Ishikawa (cell line): ENCODE measurements at regions not wholly inside any gene's neighbourhood (a gene's known extent, or its start where the extent isn't known, plus 50 kb on each side); places are given as distances from the start of the nearest gene placed in this dataset.

Source experiments
- CEBPB ChIP-seq: IDR thresholded peaks from 2 replicates; pipeline ENCODE4 v1.6.1; 2012
- CREB1 ChIP-seq: IDR thresholded peaks from 2 replicates; pipeline ENCODE4 v1.6.1; 2012; ENCODE audit warnings: low read depth
- EGR1 ChIP-seq: IDR thresholded peaks from 2 replicates; pipeline ENCODE4 v1.6.1; 2012
- EP300 ChIP-seq: IDR thresholded peaks from 2 replicates; pipeline ENCODE4 v1.6.1; 2012; ENCODE audit warnings: borderline replicate concordance
- FOXM1 ChIP-seq: IDR thresholded peaks from 2 replicates; pipeline ENCODE4 v1.6.1; 2012; ENCODE audit warnings: low read depth, borderline replicate concordance
- NFIC ChIP-seq: IDR thresholded peaks from 2 replicates; pipeline ENCODE4 v1.6.1; 2012
- RAD21 ChIP-seq: IDR thresholded peaks from 2 replicates; pipeline ENCODE4 v1.6.1; 2012; ENCODE audit warnings: low read depth
- TAF1 ChIP-seq: IDR thresholded peaks from 2 replicates; pipeline ENCODE4 v1.6.1; 2012; ENCODE audit warnings: low read depth, mild to moderate bottlenecking
- TCF12 ChIP-seq: IDR thresholded peaks from 2 replicates; pipeline ENCODE4 v1.6.1; 2012; ENCODE audit warnings: low read depth
- TEAD4 ChIP-seq: IDR thresholded peaks from 2 replicates; pipeline ENCODE4 v1.6.1; 2012
- YY1 ChIP-seq: IDR thresholded peaks from 2 replicates; pipeline ENCODE4 v1.6.1; 2012; ENCODE audit warnings: low read depth
- ZBTB7A ChIP-seq: IDR thresholded peaks from 2 replicates; pipeline ENCODE4 v1.6.1; 2012; ENCODE audit warnings: low read depth
- TF ChIP-seq, protein P1 (sequence below): IDR thresholded peaks from 2 replicates; pipeline ENCODE4 v1.6.1; 2012; ENCODE audit warnings: low read depth, mild to moderate bottlenecking
- TF ChIP-seq, protein P2 (sequence below): IDR thresholded peaks from 2 replicates; pipeline ENCODE4 v1.6.1; 2012
- TF ChIP-seq, protein P3 (sequence below): IDR thresholded peaks from 2 replicates; pipeline ENCODE4 v1.6.1; 2012

GRCh38 chr9:30484690-30485089 is 1899.8 kb upstream of the ACO1 start:
- no peak for TF ChIP-seq EGR1
- no peak for TF ChIP-seq TCF12
- TF ChIP-seq, protein P1, sequence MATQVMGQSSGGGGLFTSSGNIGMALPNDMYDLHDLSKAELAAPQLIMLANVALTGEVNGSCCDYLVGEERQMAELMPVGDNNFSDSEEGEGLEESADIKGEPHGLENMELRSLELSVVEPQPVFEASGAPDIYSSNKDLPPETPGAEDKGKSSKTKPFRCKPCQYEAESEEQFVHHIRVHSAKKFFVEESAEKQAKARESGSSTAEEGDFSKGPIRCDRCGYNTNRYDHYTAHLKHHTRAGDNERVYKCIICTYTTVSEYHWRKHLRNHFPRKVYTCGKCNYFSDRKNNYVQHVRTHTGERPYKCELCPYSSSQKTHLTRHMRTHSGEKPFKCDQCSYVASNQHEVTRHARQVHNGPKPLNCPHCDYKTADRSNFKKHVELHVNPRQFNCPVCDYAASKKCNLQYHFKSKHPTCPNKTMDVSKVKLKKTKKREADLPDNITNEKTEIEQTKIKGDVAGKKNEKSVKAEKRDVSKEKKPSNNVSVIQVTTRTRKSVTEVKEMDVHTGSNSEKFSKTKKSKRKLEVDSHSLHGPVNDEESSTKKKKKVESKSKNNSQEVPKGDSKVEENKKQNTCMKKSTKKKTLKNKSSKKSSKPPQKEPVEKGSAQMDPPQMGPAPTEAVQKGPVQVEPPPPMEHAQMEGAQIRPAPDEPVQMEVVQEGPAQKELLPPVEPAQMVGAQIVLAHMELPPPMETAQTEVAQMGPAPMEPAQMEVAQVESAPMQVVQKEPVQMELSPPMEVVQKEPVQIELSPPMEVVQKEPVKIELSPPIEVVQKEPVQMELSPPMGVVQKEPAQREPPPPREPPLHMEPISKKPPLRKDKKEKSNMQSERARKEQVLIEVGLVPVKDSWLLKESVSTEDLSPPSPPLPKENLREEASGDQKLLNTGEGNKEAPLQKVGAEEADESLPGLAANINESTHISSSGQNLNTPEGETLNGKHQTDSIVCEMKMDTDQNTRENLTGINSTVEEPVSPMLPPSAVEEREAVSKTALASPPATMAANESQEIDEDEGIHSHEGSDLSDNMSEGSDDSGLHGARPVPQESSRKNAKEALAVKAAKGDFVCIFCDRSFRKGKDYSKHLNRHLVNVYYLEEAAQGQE, result no peak
- TF ChIP-seq FOXM1, result no peak
- no peak for TF ChIP-seq YY1
- no peak for TF ChIP-seq EP300
- no peak for TF ChIP-seq TEAD4
- no peak for TF ChIP-seq ZBTB7A
- TF ChIP-seq CREB1, result no peak
- no peak for TF ChIP-seq TAF1

GRCh38 chr9:30504502-30504905 is 1879.9 kb upstream of the ACO1 start:
- TF ChIP-seq TAF1 (no peak), EGR1 (no peak), RAD21 (no peak), YY1 (no peak), ZBTB7A (no peak), FOXM1 (no peak), EP300 (no peak)
- TF ChIP-seq, protein P2, sequence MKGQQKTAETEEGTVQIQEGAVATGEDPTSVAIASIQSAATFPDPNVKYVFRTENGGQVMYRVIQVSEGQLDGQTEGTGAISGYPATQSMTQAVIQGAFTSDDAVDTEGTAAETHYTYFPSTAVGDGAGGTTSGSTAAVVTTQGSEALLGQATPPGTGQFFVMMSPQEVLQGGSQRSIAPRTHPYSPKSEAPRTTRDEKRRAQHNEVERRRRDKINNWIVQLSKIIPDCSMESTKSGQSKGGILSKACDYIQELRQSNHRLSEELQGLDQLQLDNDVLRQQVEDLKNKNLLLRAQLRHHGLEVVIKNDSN, result no peak

DNA sequence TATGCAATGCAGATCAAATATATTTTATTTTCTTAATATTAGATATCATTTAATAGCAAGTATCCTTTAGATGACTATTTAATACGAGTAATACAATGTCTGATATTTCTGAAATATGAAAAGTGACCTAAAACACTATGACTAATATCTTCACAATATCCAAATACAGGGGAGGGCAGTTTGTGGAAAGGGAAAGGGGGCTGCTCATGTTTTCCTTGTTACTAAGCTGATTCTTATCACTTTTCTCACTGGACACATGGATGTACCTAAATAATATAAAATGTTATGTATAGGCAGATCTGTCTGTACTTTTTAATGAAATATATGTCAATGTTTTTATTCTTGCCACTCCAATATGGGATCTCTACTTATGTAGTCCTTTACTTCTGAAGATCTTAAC is 1879.1 kb upstream of the ACO1 start:
- no peak for TF ChIP-seq NFIC
- TF ChIP-seq ZBTB7A, result no peak
- TF ChIP-seq YY1, result no peak

DNA sequence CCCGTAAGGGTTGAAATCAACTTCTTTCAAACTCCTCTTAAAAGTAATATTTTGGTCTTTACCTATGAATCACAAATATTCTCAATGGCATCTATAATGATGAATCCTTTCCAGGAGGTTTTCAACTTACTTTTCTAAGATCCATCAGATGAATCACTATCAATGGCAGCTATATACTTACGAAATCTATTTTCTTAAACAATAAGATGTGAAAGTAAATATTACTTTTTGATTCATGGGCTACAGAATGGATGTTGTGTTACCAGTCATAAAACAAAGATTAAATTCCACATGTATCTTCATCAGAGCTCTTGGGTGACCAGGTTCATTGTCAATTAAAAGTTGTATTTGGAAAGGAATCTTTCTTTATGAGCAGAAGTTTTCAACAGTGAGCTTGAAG is 1877.7 kb upstream of the ACO1 start:
- TF ChIP-seq NFIC, result no peak
- no peak for TF ChIP-seq CREB1
- TF ChIP-seq RAD21, result no peak

DNA sequence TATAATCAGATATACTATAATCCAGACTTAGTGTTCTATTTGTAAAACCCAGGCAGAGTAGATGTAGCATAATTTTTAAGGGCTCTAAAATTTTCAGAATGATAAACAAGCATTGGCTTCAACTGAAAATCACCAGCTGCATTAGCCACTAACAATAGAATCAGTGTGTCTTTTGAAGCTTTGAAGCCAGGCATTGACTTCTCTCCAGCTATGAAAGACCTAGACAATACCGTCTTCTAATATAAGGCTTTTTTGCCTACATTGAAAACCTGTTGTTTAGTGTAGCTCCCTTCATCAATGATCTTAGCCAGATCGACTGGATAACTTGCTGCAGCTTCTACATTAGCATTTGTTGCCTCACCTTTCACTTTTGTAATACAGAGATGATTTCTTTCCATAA is 1877.3 kb upstream of the ACO1 start:
- TF ChIP-seq CEBPB (no peak), FOXM1 (no peak), RAD21 (no peak), TEAD4 (no peak), ZBTB7A (no peak), TAF1 (no peak), EGR1 (no peak), YY1 (no peak), CREB1 (no peak), NFIC (no peak), EP300 (no peak), TCF12 (no peak)
- TF ChIP-seq, protein P3, sequence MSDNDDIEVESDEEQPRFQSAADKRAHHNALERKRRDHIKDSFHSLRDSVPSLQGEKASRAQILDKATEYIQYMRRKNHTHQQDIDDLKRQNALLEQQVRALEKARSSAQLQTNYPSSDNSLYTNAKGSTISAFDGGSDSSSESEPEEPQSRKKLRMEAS, result no peak
- TF ChIP-seq, protein P2, result no peak
- TF ChIP-seq, protein P1, result no peak

- TF ChIP-seq CEBPB (no peak), YY1 (no peak), CREB1 (no peak), FOXM1 (no peak), RAD21 (no peak), TAF1 (no peak), TEAD4 (no peak), ZBTB7A (no peak), EP300 (no peak), NFIC (no peak), EGR1 (no peak), TCF12 (no peak)
- TF ChIP-seq, protein P3, result no peak
- TF ChIP-seq, protein P2, result no peak
- TF ChIP-seq, protein P1, result no peak
These were observed 1872.8 kb upstream of the ACO1 start for GRCh38 chr9:30511666-30512065.
